HepG2 (cell line): ENCODE measurements at regions not wholly inside any gene's neighbourhood (a gene's known extent, or its start where the extent isn't known, plus 50 kb on each side); places are given as distances from the start of the nearest gene placed in this dataset.

Source experiments
- ATAD3A ChIP-seq: sonication (generic); formaldehyde crosslinking; IDR thresholded peaks from 2 replicates; pipeline ENCODE4 v1.4.0; 2020; ENCODE audit warnings: missing genetic modification reagents
- GATAD1 ChIP-seq: IDR thresholded peaks from 2 replicates; pipeline ENCODE4 v1.6.1; 2016; ENCODE audit warnings: missing genetic modification reagents, missing compliant biosample characterization
- KAT2B ChIP-seq: fragments of 150-350 bp; IDR thresholded peaks from 2 replicates; pipeline ENCODE4 v1.6.1; 2014; ENCODE audit warnings: low read depth, low read length, borderline replicate concordance
- NFRKB ChIP-seq: fragments of 450-650 bp; IDR thresholded peaks from 2 replicates; pipeline ENCODE4 v1.6.1; 2017
- SOX6 ChIP-seq, 2 experiments: fragments of 450-650 bp in 1 of 2; sonication (generic) in 1 of 2; formaldehyde crosslinking in 1 of 2; IDR thresholded peaks; 2 replicates each; pipeline versions ENCODE4 v1.4.0 to v1.6.1; 2017 to 2020; ENCODE audit warnings: antibody characterized with exemption in 1 of 2, mild to moderate bottlenecking in 1 of 2, missing genetic modification reagents in 1 of 2
- SRY ChIP-seq: sonication (generic); formaldehyde crosslinking; IDR thresholded peaks from 2 replicates; pipeline ENCODE4 v1.8.0; 2022; ENCODE audit warnings: mild to moderate bottlenecking, missing genetic modification reagents
- TOPORS ChIP-seq: sonication (generic); formaldehyde crosslinking; IDR thresholded peaks from 2 replicates; pipeline ENCODE4 v1.8.0; 2023; ENCODE audit warnings: mild to moderate bottlenecking, missing genetic modification reagents
- ZBTB8A ChIP-seq: sonication (generic); formaldehyde crosslinking; IDR thresholded peaks from 2 replicates; pipeline ENCODE4 v1.4.0; 2020; ENCODE audit warnings: mild to moderate bottlenecking, low read depth, missing genetic modification reagents, borderline replicate concordance
- ZFP41 ChIP-seq: sonication (generic); formaldehyde crosslinking; IDR thresholded peaks from 2 replicates; pipeline ENCODE4 v1.4.0; 2020; ENCODE audit warnings: mild to moderate bottlenecking, missing genetic modification reagents, borderline replicate concordance
- ZNF138 ChIP-seq: sonication (generic); formaldehyde crosslinking; IDR thresholded peaks from 2 replicates; pipeline ENCODE4 v1.5.0; 2020; ENCODE audit warnings: mild to moderate bottlenecking, low read depth, missing genetic modification reagents
- ZNF205 ChIP-seq: IDR thresholded peaks from 2 replicates; pipeline ENCODE4 v1.6.1; 2018; ENCODE audit warnings: missing biosample characterization, missing genetic modification reagents
- ZNF207 ChIP-seq: fragments of 450-650 bp; IDR thresholded peaks from 2 replicates; pipeline ENCODE4 v1.6.1; 2016; ENCODE audit warnings: antibody characterized with exemption, borderline replicate concordance
- ZNF790 ChIP-seq: sonication (generic); formaldehyde crosslinking; IDR thresholded peaks from 2 replicates; pipeline ENCODE4 v1.8.0; 2022; ENCODE audit warnings: missing genetic modification reagents, mild to moderate bottlenecking, borderline replicate concordance
- TF ChIP-seq, protein P1 (sequence below): sonication (generic); formaldehyde crosslinking; IDR thresholded peaks from 2 replicates; pipeline ENCODE4 v1.4.0; 2020; ENCODE audit warnings: mild to moderate bottlenecking, low read depth, missing genetic modification reagents
- TF ChIP-seq, protein P2 (sequence below): sonication (generic); formaldehyde crosslinking; IDR thresholded peaks from 2 replicates; pipeline ENCODE4 v1.5.0; 2020; ENCODE audit warnings: mild to moderate bottlenecking, missing genetic modification reagents, borderline replicate concordance
- TF ChIP-seq, protein P3 (sequence below): sonication (generic); formaldehyde crosslinking; IDR thresholded peaks from 2 replicates; pipeline ENCODE4 v1.4.0; 2020; ENCODE audit warnings: missing genetic modification reagents, mild to moderate bottlenecking, borderline replicate concordance
- TF ChIP-seq, protein P4 (sequence below): sonication (generic); formaldehyde crosslinking; conservative IDR thresholded peaks from 2 replicates; pipeline ENCODE4 v1.4.0; 2020; ENCODE audit warnings: mild to moderate bottlenecking, missing genetic modification reagents, moderate library complexity
- TF ChIP-seq, protein P5 (sequence below): IDR thresholded peaks from 2 replicates; pipeline ENCODE4 v1.6.1; 2016; ENCODE audit warnings: control low read depth

DNA sequence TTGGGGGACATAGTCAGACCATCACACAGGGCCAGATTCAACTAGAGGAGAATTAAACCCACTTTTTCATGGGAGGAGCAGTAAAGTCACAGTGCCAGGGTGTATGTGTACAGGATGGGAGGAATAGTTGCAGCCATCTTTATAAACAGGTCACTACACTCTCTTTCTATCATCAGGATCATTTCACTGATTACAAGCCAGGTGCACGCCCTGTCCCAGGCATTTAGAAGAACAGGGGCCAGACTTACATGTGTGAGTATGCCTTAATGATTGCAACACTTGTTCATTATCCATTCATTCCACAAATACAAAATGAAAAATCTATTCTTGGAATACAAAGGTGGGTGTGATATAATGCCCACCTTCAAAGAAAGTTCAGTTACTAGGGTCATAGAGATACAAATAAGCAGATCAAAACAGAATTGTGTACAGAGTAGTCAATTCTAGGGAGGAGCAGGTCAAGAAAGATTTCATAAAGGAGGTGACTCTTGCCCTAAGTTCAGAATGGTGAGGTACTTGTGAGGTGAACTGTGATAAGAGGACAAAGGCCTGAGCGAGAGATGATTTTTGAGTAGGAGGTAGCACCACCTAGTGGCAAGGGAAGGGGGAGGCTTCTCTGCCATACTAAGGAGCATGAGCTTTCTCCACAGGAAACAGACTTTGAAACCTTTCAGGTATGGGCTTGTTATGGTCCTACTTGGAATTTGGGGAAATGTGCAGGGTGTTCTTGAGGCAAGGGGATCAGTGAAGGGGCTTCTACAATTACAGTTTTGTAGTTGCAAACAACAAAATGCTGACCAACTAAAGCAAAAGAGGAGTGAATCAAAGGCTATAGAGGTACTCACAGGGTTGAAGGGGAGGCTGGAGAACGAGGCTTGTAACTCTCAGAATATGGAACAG lies 156.3 kb downstream of the SUCLG1 start (continued):
- TF ChIP-seq, protein P1, sequence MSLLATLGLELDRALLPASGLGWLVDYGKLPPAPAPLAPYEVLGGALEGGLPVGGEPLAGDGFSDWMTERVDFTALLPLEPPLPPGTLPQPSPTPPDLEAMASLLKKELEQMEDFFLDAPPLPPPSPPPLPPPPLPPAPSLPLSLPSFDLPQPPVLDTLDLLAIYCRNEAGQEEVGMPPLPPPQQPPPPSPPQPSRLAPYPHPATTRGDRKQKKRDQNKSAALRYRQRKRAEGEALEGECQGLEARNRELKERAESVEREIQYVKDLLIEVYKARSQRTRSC, result no peak
- TF ChIP-seq ATAD3A (CRISPR knock-in tag), result no peak
- TF ChIP-seq ZFP41 (CRISPR knock-in tag), result no peak
- TF ChIP-seq TOPORS (CRISPR knock-in tag), result peak; percentile 65; the same call in 1 of the 2 replicates
- TF ChIP-seq ZBTB8A (CRISPR knock-in tag), result no peak
- TF ChIP-seq, protein P2, sequence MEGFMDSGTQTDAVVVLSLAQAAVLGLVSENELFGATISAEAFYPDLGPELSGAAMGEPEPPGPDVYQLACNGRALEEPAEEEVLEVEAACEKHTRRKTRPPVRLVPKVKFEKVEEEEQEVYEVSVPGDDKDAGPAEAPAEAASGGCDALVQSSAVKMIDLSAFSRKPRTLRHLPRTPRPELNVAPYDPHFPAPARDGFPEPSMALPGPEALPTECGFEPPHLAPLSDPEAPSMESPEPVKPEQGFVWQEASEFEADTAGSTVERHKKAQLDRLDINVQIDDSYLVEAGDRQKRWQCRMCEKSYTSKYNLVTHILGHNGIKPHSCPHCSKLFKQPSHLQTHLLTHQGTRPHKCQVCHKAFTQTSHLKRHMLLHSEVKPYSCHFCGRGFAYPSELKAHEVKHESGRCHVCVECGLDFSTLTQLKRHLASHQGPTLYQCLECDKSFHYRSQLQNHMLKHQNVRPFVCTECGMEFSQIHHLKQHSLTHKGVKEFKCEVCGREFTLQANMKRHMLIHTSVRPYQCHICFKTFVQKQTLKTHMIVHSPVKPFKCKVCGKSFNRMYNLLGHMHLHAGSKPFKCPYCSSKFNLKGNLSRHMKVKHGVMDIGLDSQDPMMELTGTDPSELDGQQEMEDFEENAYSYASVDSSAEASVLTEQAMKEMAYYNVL (CRISPR knock-in tag), result peak; percentile 39; the same call in 1 of the 2 replicates
- TF ChIP-seq, protein P3, sequence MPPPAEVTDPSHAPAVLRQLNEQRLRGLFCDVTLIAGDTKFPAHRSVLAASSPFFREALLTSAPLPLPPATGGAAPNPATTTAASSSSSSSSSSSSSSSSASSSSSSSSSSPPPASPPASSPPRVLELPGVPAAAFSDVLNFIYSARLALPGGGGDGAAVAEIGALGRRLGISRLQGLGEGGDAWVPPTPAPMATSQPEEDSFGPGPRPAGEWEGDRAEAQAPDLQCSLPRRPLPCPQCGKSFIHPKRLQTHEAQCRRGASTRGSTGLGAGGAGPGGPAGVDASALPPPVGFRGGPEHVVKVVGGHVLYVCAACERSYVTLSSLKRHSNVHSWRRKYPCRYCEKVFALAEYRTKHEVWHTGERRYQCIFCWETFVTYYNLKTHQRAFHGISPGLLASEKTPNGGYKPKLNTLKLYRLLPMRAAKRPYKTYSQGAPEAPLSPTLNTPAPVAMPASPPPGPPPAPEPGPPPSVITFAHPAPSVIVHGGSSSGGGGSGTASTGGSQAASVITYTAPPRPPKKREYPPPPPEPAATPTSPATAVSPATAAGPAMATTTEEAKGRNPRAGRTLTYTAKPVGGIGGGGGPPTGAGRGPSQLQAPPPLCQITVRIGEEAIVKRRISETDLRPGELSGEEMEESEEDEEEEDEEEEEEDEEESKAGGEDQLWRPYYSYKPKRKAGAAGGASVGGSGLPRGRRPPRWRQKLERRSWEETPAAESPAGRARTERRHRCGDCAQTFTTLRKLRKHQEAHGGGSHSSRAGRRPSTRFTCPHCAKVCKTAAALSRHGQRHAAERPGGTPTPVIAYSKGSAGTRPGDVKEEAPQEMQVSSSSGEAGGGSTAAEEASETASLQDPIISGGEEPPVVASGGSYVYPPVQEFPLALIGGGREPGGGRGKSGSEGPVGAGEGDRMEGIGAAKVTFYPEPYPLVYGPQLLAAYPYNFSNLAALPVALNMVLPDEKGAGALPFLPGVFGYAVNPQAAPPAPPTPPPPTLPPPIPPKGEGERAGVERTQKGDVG (CRISPR knock-in tag), result no peak
- TF ChIP-seq NFRKB, result no peak
- TF ChIP-seq, protein P4, sequence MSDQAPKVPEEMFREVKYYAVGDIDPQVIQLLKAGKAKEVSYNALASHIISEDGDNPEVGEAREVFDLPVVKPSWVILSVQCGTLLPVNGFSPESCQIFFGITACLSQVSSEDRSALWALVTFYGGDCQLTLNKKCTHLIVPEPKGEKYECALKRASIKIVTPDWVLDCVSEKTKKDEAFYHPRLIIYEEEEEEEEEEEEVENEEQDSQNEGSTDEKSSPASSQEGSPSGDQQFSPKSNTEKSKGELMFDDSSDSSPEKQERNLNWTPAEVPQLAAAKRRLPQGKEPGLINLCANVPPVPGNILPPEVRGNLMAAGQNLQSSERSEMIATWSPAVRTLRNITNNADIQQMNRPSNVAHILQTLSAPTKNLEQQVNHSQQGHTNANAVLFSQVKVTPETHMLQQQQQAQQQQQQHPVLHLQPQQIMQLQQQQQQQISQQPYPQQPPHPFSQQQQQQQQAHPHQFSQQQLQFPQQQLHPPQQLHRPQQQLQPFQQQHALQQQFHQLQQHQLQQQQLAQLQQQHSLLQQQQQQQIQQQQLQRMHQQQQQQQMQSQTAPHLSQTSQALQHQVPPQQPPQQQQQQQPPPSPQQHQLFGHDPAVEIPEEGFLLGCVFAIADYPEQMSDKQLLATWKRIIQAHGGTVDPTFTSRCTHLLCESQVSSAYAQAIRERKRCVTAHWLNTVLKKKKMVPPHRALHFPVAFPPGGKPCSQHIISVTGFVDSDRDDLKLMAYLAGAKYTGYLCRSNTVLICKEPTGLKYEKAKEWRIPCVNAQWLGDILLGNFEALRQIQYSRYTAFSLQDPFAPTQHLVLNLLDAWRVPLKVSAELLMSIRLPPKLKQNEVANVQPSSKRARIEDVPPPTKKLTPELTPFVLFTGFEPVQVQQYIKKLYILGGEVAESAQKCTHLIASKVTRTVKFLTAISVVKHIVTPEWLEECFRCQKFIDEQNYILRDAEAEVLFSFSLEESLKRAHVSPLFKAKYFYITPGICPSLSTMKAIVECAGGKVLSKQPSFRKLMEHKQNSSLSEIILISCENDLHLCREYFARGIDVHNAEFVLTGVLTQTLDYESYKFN (CRISPR knock-in tag), result peak; percentile 55; the same call in 1 of the 2 replicates
- no peak for TF ChIP-seq ZNF207
- no peak for TF ChIP-seq SRY (CRISPR knock-in tag)
- no peak for TF ChIP-seq ZNF138 (CRISPR knock-in tag)
- no peak for TF ChIP-seq ZNF790
- TF ChIP-seq KAT2B, result no peak
- 0 out of 2 replicates have a peak, but pooled peaks have one; percentile 26 for TF ChIP-seq GATAD1
- TF ChIP-seq ZNF205 (CRISPR knock-in tag), result 0 out of 2 replicates have a peak, but pooled peaks have one; percentile 62
- no peak for TF ChIP-seq SOX6 (IDR thresholded peaks at IDR 0.05)
- peak; percentile 86 for TF ChIP-seq SOX6 (CRISPR knock-in tag; IDR thresholded peaks at IDR 0.05)
- TF ChIP-seq, protein P5, sequence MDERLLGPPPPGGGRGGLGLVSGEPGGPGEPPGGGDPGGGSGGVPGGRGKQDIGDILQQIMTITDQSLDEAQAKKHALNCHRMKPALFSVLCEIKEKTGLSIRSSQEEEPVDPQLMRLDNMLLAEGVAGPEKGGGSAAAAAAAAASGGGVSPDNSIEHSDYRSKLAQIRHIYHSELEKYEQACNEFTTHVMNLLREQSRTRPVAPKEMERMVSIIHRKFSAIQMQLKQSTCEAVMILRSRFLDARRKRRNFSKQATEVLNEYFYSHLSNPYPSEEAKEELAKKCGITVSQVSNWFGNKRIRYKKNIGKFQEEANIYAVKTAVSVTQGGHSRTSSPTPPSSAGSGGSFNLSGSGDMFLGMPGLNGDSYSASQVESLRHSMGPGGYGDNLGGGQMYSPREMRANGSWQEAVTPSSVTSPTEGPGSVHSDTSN (CRISPR knock-in tag), result no peak; the same call in 1 of the 2 replicates
